ENCODE measurements at regions not wholly inside any gene's neighbourhood (a gene's known extent, or its start where the extent isn't known, plus 50 kb on each side); places are given as distances from the start of the nearest gene placed in this dataset.
A peak's percentile ranks its signal among the peaks of the same experiment; 100 is the strongest.

- no peak for TF ChIP-seq CREM (CRISPR knock-in tag; IDR thresholded peaks at IDR 0.05)
- TF ChIP-seq MLX (CRISPR knock-in tag; IDR thresholded peaks at IDR 0.05) = no peak
Measured at GRCh38 chr13:20342311-20342710, 110.2 kb upstream of the GJB6 start (continued).

GRCh38 chr13:20340759-20341171, 108.6 kb upstream of the GJB6 start:
- Mint-ChIP-seq H3K9me3 (no peaks in the 10 kb centered on the region), H3K27ac (no peak overlapping the region), H3K27me3 (ENCODE audit: low read depth) (no peaks in the 10 kb centered on the region), H3K4me1 (peaks cover 11% of the 10 kb centered on the region; the same call in 1 of the 2 replicates), H3K36me3 (no peaks in the 10 kb centered on the region), H3K4me3 (no peak overlapping the region)
- ATAC-seq (peak; percentile 50; the same call in 1 of the 2 replicates), DNase-seq (ENCODE audit: low spot score) (no peak)
- CTCF ChIA-PET = no interaction called here
- POLR2A ChIA-PET = no interaction called here
- TF ChIP-seq EMX1 (CRISPR knock-in tag; IDR thresholded peaks at IDR 0.05) (no peak), ESRRA (CRISPR knock-in tag; IDR thresholded peaks at IDR 0.05; ENCODE audit: borderline replicate concordance) (no peak), ZSCAN18 (CRISPR knock-in tag; IDR thresholded peaks at IDR 0.05) (no peak), MYBL2 (CRISPR knock-in tag; IDR thresholded peaks at IDR 0.05) (no peak), ZNF138 (CRISPR knock-in tag; conservative IDR thresholded peaks at IDR 0.05) (no peak), ZNF512 (CRISPR knock-in tag; IDR thresholded peaks at IDR 0.05; ENCODE audit: borderline replicate concordance) (no peak), E2F1 (CRISPR knock-in tag; IDR thresholded peaks at IDR 0.05) (no peak), USF2 (CRISPR knock-in tag; IDR thresholded peaks at IDR 0.05) (no peak), NR3C1 (CRISPR knock-in tag; conservative IDR thresholded peaks at IDR 0.05; ENCODE audit: low read depth) (no peak), ETV6 (CRISPR knock-in tag; IDR thresholded peaks at IDR 0.05) (no peak), GABPB1 (CRISPR knock-in tag; IDR thresholded peaks at IDR 0.05) (no peak), PRDM15 (CRISPR knock-in tag; IDR thresholded peaks at IDR 0.05) (no peak), ZNF423 (CRISPR knock-in tag; IDR thresholded peaks at IDR 0.05) (no peak), IRF1 (CRISPR knock-in tag; IDR thresholded peaks at IDR 0.05) (no peak), AFF4 (CRISPR knock-in tag; IDR thresholded peaks at IDR 0.05; ENCODE audit: borderline replicate concordance) (no peak)

All from WTC11 (cell line).